Transverse colon (tissue), 4 donors: ENCODE measurements at regions not wholly inside any gene's neighbourhood (a gene's known extent, or its start where the extent isn't known, plus 50 kb on each side); places are given as distances from the start of the nearest gene placed in this dataset.

ENCODE experiments used
- DNase-seq: peaks from one replicate; pipeline ENCODE4 v3.0.0-alpha.2; 2019
- H3K27ac ChIP-seq, 4 donors: fragments of 200-600 bp; sonication (generic); 2 replicates each; pipeline ENCODE4 v1.5.1; 2016 to 2018; ENCODE audit warnings: inconsistent platforms in 4 of 4
- H3K27me3 ChIP-seq: fragments of 200-600 bp; sonication (generic); 2 replicates; pipeline ENCODE4 v1.5.1; 2017; ENCODE audit warnings: inconsistent platforms
- H3K36me3 ChIP-seq, 4 donors: fragments of 200-600 bp; sonication (generic); 2 replicates each; pipeline ENCODE4 v1.5.1; 2017 to 2019; ENCODE audit warnings: inconsistent platforms in 4 of 4
- H3K4me1 ChIP-seq, 4 donors: fragments of 200-600 bp; sonication (generic); 2 replicates each; pipeline ENCODE4 v1.5.1; 2017 to 2020; ENCODE audit warnings: inconsistent platforms in 4 of 4
- H3K4me3 ChIP-seq, 4 donors: fragments of 200-600 bp; sonication (generic); 1 replicate in 1 of 4; 2 replicates in 3 of 4; pipeline versions ENCODE4 v1.5.1 to v1.6.1; 2017 to 2019; ENCODE audit warnings: inconsistent platforms in 4 of 4
- H3K9me3 ChIP-seq, 2 donors: fragments of 200-600 bp; sonication (generic); 2 replicates each; pipeline ENCODE4 v1.5.1; 2017 to 2019; ENCODE audit warnings: inconsistent platforms in 2 of 2
- EP300 ChIP-seq: sonication (generic); formaldehyde crosslinking; IDR thresholded peaks from one replicate; pipeline ENCODE4 v1.6.1; 2017; ENCODE audit warnings: antibody characterized with exemption, low read depth
- POLR2A ChIP-seq: fragments of 450-650 bp; IDR thresholded peaks from one replicate; pipeline ENCODE4 v1.6.1; 2016; ENCODE audit warnings: antibody characterized with exemption, mild to moderate bottlenecking, moderate library complexity
- POLR2AphosphoS5 ChIP-seq, 3 donors: sonication (generic); formaldehyde crosslinking; IDR thresholded peaks; one replicate each; pipeline ENCODE4 v1.6.1; 2016; ENCODE audit warnings: antibody characterized with exemption in 3 of 3
- WGBS, 2 donors: methylation state at CpG; one replicate each; pipeline ENCODE4 v1.1.5; 2018; ENCODE audit warnings: low coverage in 1 of 2; 5-methylcytosine and 5-hydroxymethylcytosine counted together
- in situ Hi-C, 4 donors: fragments of 200-750 bp; cut with MboI; loops; one replicate each; pipeline versions ENCODE4 v1.15.0 to v1.15.1; 2017; ENCODE audit warnings: low sequenced_read_pairs in 3 of 4, low pct_ligation_motif_present in 1 of 4, low pct_unique_long_range_greater_than_20kb in 1 of 4
- intact Hi-C: fragments of 100-400 bp; cut with DNase I; formaldehyde crosslinking; loops from one replicate; pipeline ENCODE4 v1.15.1; 2023; ENCODE audit warnings: low total_unique reads
- small RNA-seq, 4 donors: library from RNA; depleted of rRNA; stranded (forward); fragments of <200 nt; gene quantifications; one replicate each; pipeline ENCODE3, GENCODE V24; 2016
- TF ChIP-seq, protein P1 (sequence below), 5 experiments: fragments of 200-600 bp in 3 of 5; fragments of 450-650 bp in 2 of 5; sonication (generic) in 3 of 5; IDR thresholded peaks; 1 replicate in 2 of 5; 2 replicates in 3 of 5; pipeline ENCODE4 v1.5.1; 2016 to 2017; ENCODE audit warnings: antibody characterized with exemption in 5 of 5, inconsistent platforms in 3 of 5, mild to moderate bottlenecking in 2 of 5, moderate library complexity in 1 of 5

DNA sequence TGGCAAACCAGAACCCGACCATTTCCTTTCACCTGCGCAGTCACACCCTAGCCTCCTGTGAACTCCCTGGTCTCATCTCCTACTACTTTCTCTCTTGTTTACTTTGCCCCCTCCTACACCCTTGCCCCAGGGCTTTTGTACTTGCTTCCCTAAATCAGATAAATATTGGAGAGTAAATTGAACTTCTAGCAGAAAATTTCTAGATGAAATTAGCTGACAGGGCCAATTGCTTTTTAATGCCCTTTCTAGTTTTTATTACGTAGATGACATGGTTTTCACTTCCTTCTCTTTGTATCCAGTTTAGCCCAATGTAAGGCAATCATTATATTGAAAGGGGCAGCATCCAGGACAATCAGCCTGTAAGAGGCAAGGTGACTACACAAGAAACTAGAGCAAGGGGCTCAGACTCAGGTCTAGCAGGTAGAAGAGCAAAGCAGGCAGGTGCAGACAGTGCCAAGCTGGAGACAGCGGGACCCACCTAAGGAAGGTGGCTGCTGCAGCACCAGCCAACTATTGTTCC, 56.2 kb upstream of the TOPAZ1 start:
- no peak for DNase-seq
- Histone ChIP-seq H3K4me3 (no peak overlapping the region), H3K9me3 (no peaks in the 10 kb centered on the region), H3K36me3 (no peaks in the 10 kb centered on the region), H3K27me3 (peaks cover 10% of the 10 kb centered on the region), H3K27ac (peak overlapping the region in 1 of 4 donors; percentile 51), H3K4me1 (no peaks in the 10 kb centered on the region)
- TF ChIP-seq POLR2A (no peak), EP300 (no peak), POLR2AphosphoS5 (IDR thresholded peaks at IDR 0.05) (no peak)
- TF ChIP-seq, protein P1, sequence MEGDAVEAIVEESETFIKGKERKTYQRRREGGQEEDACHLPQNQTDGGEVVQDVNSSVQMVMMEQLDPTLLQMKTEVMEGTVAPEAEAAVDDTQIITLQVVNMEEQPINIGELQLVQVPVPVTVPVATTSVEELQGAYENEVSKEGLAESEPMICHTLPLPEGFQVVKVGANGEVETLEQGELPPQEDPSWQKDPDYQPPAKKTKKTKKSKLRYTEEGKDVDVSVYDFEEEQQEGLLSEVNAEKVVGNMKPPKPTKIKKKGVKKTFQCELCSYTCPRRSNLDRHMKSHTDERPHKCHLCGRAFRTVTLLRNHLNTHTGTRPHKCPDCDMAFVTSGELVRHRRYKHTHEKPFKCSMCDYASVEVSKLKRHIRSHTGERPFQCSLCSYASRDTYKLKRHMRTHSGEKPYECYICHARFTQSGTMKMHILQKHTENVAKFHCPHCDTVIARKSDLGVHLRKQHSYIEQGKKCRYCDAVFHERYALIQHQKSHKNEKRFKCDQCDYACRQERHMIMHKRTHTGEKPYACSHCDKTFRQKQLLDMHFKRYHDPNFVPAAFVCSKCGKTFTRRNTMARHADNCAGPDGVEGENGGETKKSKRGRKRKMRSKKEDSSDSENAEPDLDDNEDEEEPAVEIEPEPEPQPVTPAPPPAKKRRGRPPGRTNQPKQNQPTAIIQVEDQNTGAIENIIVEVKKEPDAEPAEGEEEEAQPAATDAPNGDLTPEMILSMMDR (IDR thresholded peaks at IDR 0.05) = no peak
- intact Hi-C loops (no loop called here), in situ Hi-C loops (no loop called here)
- 65 to 83% methylated on average over 2 to 4 of the region's 4 CpGs for WGBS, 2 donors

DNA sequence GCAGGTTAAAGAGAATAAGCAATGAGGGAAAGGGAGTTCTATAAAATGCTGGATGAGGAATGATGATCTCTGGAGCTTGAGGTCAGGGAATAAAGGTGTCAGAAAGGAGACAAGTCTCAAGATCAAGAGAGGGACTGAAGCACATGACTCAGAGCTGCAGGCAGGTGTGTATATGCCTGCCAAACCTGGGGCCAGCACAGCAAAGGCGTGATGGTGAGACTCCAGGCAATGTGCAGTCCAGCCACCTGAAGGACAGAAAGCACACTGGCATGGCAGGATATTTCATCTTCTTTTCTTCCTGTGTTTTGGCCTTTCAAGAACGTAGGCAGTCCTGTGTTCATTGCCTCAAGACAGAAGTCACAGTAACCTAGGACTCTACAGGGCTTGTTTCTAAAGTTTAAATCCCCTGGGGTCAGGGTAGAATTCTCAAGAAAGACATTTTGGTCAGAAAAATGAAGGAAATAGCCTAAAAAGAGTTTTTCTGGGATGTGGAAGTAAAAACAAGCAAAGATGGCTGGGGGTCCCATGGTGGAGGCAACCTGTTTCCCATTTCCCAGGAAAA, 55.5 kb upstream of the TOPAZ1 start:
- in situ Hi-C loops = no loop called here
- Histone ChIP-seq H3K4me1 (no peaks in the 10 kb centered on the region), H3K36me3 (no peaks in the 10 kb centered on the region), H3K9me3 (no peaks in the 10 kb centered on the region), H3K4me3 (no peak overlapping the region), H3K27ac (no peak overlapping the region), H3K27me3 (peaks cover 10% of the 10 kb centered on the region)
- no peak for TF ChIP-seq POLR2A
- no peak for TF ChIP-seq EP300
- TF ChIP-seq, protein P1 (IDR thresholded peaks at IDR 0.05) = no peak
- TF ChIP-seq POLR2AphosphoS5 (IDR thresholded peaks at IDR 0.05) = no peak
- intact Hi-C loops = no loop called here
- DNase-seq = no peak
- WGBS, 2 donors = 69% methylated on average over 2 of the region's 2 CpGs; no CpG with 5 or more reads in 1 of the 2 donors

DNA sequence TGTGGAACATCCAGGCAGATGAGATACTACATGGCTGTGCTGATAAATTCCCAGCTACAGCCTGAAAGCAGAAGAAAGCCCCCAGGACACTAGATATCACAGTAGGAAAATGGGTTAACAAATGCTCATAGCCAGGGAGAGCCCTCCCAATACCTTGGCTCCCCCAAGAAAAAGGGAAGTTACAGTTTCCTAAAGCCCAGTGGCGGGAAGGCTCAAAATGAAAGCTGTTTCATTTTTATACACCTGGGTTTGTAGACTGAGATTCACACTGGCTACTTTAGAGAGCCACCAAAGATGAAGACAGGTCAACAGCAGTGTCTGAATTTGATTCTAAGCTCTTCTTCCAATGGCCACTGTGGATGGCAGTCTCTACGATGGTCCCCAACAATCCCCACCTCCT, 55.0 kb upstream of the TOPAZ1 start:
- TF ChIP-seq POLR2AphosphoS5 (IDR thresholded peaks at IDR 0.05) (no peak), EP300 (no peak), POLR2A (no peak)
- TF ChIP-seq, protein P1 (IDR thresholded peaks at IDR 0.05) = no peak
- no peak overlapping the region for H3K4me3 ChIP-seq
- in situ Hi-C loops (no loop called here), intact Hi-C loops (no loop called here)
- H3K36me3 ChIP-seq = no peaks in the 10 kb centered on the region
- peaks cover 10% of the 10 kb centered on the region for H3K27me3 ChIP-seq
- 33 to 44% methylated on average over 2 of the region's 2 CpGs for WGBS, 2 donors
- H3K27ac ChIP-seq = no peak overlapping the region
- no peaks in the 10 kb centered on the region for H3K9me3 ChIP-seq
- DNase-seq = no peak
- no peaks in the 10 kb centered on the region for H3K4me1 ChIP-seq

Small RNAs in the stretch of these regions (small RNA-seq; reads per million reads assigned to genes)
- gene MIR138-1 = 0.12 to 2.2 (median 0.88) reads per million in 4 donors
- gene RNU6-367P = 0 reads per million in 4 donors
